Naive thymus-derived CD8-positive, alpha-beta T cell (primary cell): ENCODE measurements at regions not wholly inside any gene's neighbourhood (a gene's known extent, or its start where the extent isn't known, plus 50 kb on each side); places are given as distances from the start of the nearest gene placed in this dataset.
A peak's percentile ranks its signal among the peaks of the same experiment; 100 is the strongest.

Source experiments
- ATAC-seq, 2 donors: fragments of 150-1000 bp; cut with Tn5 transposase in 1 of 2; sonication (Bioruptor Pico), chemical (Tn5 transposase) in 1 of 2; 1 replicate in 1 of 2; 2 replicates in 1 of 2; pipeline ENCODE4 v1.10.0; 2021; ENCODE audit warnings: mild to moderate bottlenecking in 2 of 2, moderate library complexity in 2 of 2
- POLR2A ChIA-PET: fragments of 350-600 bp; sonication (Branson Sonifier 250); formaldehyde crosslinking; loops from one replicate; lab custom pipeline; 2021; ENCODE audit warnings: antibody characterized with exemption; lab: Charles Lee
- DNase-seq, 10 donors: peaks; one replicate each; pipeline versions ENCODE4 v3.0.0 to v3.0.0-alpha.2; 2020 to 2022
- H3K27ac Mint-ChIP-seq, 10 donors: one replicate each; pipeline ENCODE4 v1.8.0; 2020 to 2022; ENCODE audit warnings: mild to moderate bottlenecking in 10 of 10, mixed read lengths in 10 of 10, moderate library complexity in 4 of 10, inconsistent platforms in 1 of 10
- H3K27me3 Mint-ChIP-seq, 5 donors: one replicate each; pipeline ENCODE4 v1.8.0; 2021 to 2022; ENCODE audit warnings: mixed read lengths in 5 of 5
- H3K36me3 Mint-ChIP-seq, 3 donors: one replicate each; pipeline ENCODE4 v1.8.0; 2020 to 2022; ENCODE audit warnings: mixed read lengths in 3 of 3, mild to moderate bottlenecking in 2 of 3, inconsistent platforms in 1 of 3
- H3K4me1 Mint-ChIP-seq, 4 donors: one replicate each; pipeline ENCODE4 v1.8.0; 2021 to 2022; ENCODE audit warnings: mixed read lengths in 4 of 4
- H3K4me3 Mint-ChIP-seq, 10 donors: one replicate each; pipeline ENCODE4 v1.8.0; 2020 to 2022; ENCODE audit warnings: mild to moderate bottlenecking in 10 of 10, mixed read lengths in 10 of 10, moderate library complexity in 6 of 10, inconsistent platforms in 1 of 10
- H3K9me3 Mint-ChIP-seq, 9 donors: one replicate each; pipeline ENCODE4 v1.8.0; 2020 to 2022; ENCODE audit warnings: mixed read lengths in 9 of 9, mild to moderate bottlenecking in 3 of 9, inconsistent platforms in 1 of 9, moderate library complexity in 1 of 9

DNA sequence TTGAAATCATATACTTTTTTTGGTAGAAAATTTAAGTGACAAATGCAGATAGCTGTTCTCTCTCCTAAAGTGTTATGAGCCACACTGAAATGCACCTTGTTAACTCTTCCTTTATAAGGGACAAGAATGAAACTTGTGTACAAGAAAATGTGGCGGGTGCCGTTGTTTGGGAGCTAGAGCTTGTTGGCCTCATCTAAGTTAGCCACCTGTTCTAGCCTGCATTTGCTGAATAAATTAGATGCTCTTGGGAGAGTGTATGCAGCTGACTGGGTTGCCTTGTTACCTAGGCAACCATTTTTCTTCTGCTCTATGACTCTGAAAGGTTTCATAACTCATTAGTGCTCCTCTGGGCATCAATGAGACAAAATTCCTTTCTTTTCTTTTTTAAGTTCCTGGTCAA, 174.3 kb downstream of the TAF11L14 start:
- no peak overlapping the region for H3K4me3 Mint-ChIP-seq
- POLR2A ChIA-PET: no interaction called here
- no peak for ATAC-seq

DNA sequence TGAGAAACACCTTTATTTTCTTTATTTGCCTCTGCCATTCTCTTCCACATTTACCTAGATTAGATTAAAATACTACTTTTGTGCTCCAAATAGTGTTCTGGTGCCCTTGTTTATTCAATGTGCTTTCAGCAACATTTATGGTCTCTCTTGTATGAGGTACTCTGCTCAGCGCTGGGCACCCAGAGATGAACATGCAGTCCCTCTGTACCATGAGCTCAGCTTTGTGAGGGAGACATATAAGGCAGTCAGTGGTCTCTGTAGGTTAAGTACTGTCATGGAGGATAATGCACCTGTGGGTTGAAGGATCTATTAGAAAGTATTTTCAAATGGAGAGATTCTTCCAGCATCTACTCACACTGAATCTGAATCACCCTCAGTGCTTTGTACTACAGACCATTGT, 176.5 kb downstream of the TAF11L14 start:
- POLR2A ChIA-PET: no interaction called here
- ATAC-seq (no peak), DNase-seq (no peak)
- Mint-ChIP-seq H3K4me1 (no peaks in the 10 kb centered on the region), H3K27me3 (no peaks in the 10 kb centered on the region), H3K36me3 (no peaks in the 10 kb centered on the region), H3K27ac (no peak overlapping the region), H3K9me3 (peaks cover 0 to 11% (median 4%) of the 10 kb centered on the region in 9 donors), H3K4me3 (no peak overlapping the region)

More for the DNA sequence above, 174.3 kb downstream of the TAF11L14 start:
- H3K4me1 Mint-ChIP-seq: no peaks in the 10 kb centered on the region
- H3K9me3 Mint-ChIP-seq: peaks cover 0 to 11% (median 4%) of the 10 kb centered on the region in 9 donors
- H3K27me3 Mint-ChIP-seq: no peaks in the 10 kb centered on the region
- DNase-seq: no peak
- no peak overlapping the region for H3K27ac Mint-ChIP-seq
- H3K36me3 Mint-ChIP-seq: no peaks in the 10 kb centered on the region

- H3K9me3 Mint-ChIP-seq: peaks cover 0 to 11% (median 0%) of the 10 kb centered on the region in 9 donors
Measured at GRCh38 chr5:17813214-17813613, 179.0 kb downstream of the TAF11L14 start.

DNA sequence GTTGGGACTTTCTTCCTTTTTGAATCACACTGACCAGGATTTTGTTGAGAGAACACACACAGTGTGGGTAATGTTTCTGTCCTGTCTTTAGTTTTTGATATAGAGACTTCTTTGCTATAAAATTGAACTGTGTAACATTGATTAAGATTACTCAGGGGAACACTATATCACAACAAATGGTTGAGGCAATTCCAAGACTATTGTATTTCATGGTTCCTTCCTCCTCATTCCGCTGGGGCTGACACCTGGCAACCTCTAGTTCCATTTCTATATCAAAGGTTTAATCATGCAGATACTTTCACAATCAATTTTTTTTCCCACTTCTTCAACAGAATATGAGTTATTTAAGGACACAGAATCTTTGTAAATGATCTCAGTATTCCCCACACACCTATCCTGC, 182.2 kb downstream of the TAF11L14 start:
- no peak for DNase-seq
- no peaks in the 10 kb centered on the region for H3K36me3 Mint-ChIP-seq
- H3K9me3 Mint-ChIP-seq: peaks cover 0 to 20% (median 6%) of the 10 kb centered on the region in 9 donors
- no peaks in the 10 kb centered on the region for H3K4me1 Mint-ChIP-seq
- no peak overlapping the region for H3K4me3 Mint-ChIP-seq
- H3K27ac Mint-ChIP-seq: no peak overlapping the region
- H3K27me3 Mint-ChIP-seq: no peaks in the 10 kb centered on the region
- no peak for ATAC-seq
- POLR2A ChIA-PET: no interaction called here

More at GRCh38 chr5:17813214-17813613, 179.0 kb downstream of the TAF11L14 start:
- ATAC-seq: no peak
- POLR2A ChIA-PET: no interaction called here
- no peaks in the 10 kb centered on the region for H3K27me3 Mint-ChIP-seq
- no peak overlapping the region for H3K4me3 Mint-ChIP-seq
- H3K4me1 Mint-ChIP-seq: no peaks in the 10 kb centered on the region
- H3K27ac Mint-ChIP-seq: no peak overlapping the region
- no peaks in the 10 kb centered on the region for H3K36me3 Mint-ChIP-seq
- DNase-seq: no peak

DNA sequence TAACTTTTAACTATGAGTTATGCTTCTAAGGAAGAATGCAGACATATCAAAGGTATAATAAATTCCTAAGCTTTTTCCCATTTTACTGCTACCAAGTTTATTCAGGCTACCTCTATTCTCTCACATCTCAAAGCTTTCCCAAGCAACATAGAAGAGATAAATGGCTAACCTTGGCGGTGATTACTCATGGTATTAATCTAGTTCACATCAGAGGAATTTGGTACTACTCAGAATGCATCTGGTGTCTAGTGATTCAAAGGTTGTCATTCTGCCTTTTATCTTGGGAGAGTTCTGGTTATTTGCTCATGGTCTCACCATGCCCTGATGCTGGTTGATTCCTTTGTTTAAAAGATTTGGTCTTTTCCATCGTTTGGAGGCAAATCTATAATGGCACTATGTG, 182.7 kb downstream of the TAF11L14 start:
- no peaks in the 10 kb centered on the region for H3K36me3 Mint-ChIP-seq
- no peak overlapping the region for H3K27ac Mint-ChIP-seq
- H3K4me3 Mint-ChIP-seq: no peak overlapping the region
- no peak for ATAC-seq
- H3K27me3 Mint-ChIP-seq: no peaks in the 10 kb centered on the region
- H3K4me1 Mint-ChIP-seq: no peaks in the 10 kb centered on the region
- no peak for DNase-seq
- peaks cover 0 to 20% (median 6%) of the 10 kb centered on the region in 9 donors for H3K9me3 Mint-ChIP-seq
- POLR2A ChIA-PET: no interaction called here

GRCh38 chr5:17817990-17818389, 183.7 kb downstream of the TAF11L14 start:
- H3K36me3 Mint-ChIP-seq: no peaks in the 10 kb centered on the region
- H3K4me3 Mint-ChIP-seq: no peak overlapping the region
- no peak overlapping the region for H3K27ac Mint-ChIP-seq
- peaks cover 0 to 20% (median 5%) of the 10 kb centered on the region in 9 donors for H3K9me3 Mint-ChIP-seq
- POLR2A ChIA-PET: no interaction called here
- no peaks in the 10 kb centered on the region for H3K27me3 Mint-ChIP-seq
- ATAC-seq (no peak), DNase-seq (no peak)
- no peaks in the 10 kb centered on the region for H3K4me1 Mint-ChIP-seq

DNA sequence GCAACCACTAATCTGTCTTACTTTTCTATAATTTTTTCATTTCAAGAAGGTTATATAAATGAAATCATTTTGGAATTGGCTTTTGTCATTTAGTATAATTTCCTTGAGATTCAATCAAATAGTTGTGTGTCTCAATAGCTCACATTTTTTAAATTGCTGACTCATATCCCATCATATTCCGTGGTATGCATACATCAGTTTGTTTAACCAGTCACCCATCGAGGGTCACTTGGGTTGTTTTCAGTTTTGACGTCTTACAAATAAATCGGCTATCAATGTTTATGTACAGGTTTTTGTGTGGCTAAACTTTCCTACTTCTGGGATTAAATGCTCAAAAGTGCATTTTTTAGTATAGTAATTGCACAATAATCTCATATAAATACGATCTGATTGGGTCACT, 185.5 kb downstream of the TAF11L14 start:
- DNase-seq: no peak
- H3K27ac Mint-ChIP-seq: no peak overlapping the region
- H3K4me3 Mint-ChIP-seq: no peak overlapping the region
- POLR2A ChIA-PET: no interaction called here
- H3K4me1 Mint-ChIP-seq: no peaks in the 10 kb centered on the region
- H3K9me3 Mint-ChIP-seq: peaks cover 0 to 20% (median 9%) of the 10 kb centered on the region in 9 donors
- ATAC-seq: no peak
- H3K36me3 Mint-ChIP-seq: no peaks in the 10 kb centered on the region
- H3K27me3 Mint-ChIP-seq: no peaks in the 10 kb centered on the region

- Mint-ChIP-seq H3K27me3 (no peaks in the 10 kb centered on the region), H3K4me3 (no peak overlapping the region), H3K4me1 (no peaks in the 10 kb centered on the region), H3K27ac (no peak overlapping the region), H3K9me3 (peaks cover 5 to 22% (median 10%) of the 10 kb centered on the region in 9 donors), H3K36me3 (peaks cover 0 to 8% (median 0%) of the 10 kb centered on the region in 3 donors)
- ATAC-seq (no peak), DNase-seq (no peak)
- POLR2A ChIA-PET: no interaction called here
Measured at GRCh38 chr5:17828681-17829080, 194.4 kb downstream of the TAF11L14 start.

GRCh38 chr5:17829456-17829855, 195.2 kb downstream of the TAF11L14 start:
- H3K27ac Mint-ChIP-seq: no peak overlapping the region
- H3K36me3 Mint-ChIP-seq: peaks cover 0 to 8% (median 0%) of the 10 kb centered on the region in 3 donors
- no peaks in the 10 kb centered on the region for H3K4me1 Mint-ChIP-seq
- no peaks in the 10 kb centered on the region for H3K27me3 Mint-ChIP-seq
- POLR2A ChIA-PET: no interaction called here
- H3K4me3 Mint-ChIP-seq: no peak overlapping the region
- H3K9me3 Mint-ChIP-seq: peaks cover 3 to 18% (median 10%) of the 10 kb centered on the region in 9 donors
- ATAC-seq (no peak), DNase-seq (no peak)

DNA sequence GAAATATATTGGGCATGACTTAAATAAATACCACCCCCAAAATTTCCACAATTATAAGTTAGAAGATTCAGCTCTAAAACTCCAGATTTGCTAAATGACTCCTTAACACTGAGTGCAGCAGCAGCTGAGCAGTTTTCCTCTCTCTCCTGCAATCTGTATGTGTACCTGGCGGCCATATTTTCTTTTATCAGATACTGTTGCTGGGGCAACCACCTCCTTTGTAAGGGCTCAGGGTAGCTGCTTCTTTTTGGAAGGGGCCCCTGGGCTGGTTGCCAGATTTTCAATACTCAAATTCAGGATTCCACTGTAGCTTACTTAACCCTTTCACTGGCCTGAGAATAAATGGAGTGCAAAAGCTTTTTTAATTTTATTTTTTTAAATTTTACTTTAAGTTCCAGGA, 197.0 kb downstream of the TAF11L14 start:
- Mint-ChIP-seq H3K27ac (no peak overlapping the region), H3K9me3 (peaks cover 2 to 14% (median 10%) of the 10 kb centered on the region in 9 donors), H3K27me3 (no peaks in the 10 kb centered on the region), H3K36me3 (peaks cover 0 to 8% (median 0%) of the 10 kb centered on the region in 3 donors), H3K4me3 (no peak overlapping the region), H3K4me1 (no peaks in the 10 kb centered on the region)
- ATAC-seq: no peak
- POLR2A ChIA-PET: no interaction called here
- no peak for DNase-seq

DNA sequence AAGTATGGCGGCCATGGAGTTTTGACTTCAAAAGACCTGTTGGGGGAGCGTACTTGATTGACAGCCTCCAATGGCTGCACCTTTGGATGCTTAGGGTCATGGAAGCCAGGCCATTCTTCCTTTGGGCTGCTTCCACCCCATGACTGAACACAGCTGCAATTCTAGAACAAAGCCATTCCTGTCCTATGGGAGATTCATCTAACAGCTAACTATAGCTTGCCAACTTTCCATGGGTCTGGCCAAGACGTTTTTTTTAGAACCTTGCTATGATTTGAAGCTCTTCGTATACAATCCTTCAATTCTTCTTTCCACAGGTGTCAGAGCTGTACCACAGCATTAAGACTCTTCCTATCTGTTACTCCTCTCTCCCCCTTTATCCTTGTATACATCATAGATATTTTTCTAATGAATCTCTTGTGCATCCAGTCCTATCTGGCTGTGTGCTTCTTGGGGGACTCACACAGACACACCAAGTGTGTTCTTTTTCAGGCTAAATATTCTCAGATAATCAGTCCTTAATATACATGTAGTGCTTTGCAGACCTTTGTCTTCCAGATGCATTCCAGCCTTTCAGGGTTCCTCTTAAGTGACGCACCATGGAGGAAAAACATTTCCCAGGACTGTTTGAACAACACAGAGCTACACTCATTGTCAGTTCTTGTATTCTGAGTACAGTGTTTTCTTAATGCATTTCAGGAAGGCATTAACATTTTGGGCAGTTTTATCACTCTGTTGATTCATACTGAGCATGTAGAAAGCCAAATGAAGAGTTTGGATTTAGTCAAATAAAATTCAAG, 198.9 kb downstream of the TAF11L14 start:
- no peak for DNase-seq
- peaks cover 0 to 4% (median 0%) of the 10 kb centered on the region in 3 donors for H3K36me3 Mint-ChIP-seq
- H3K27me3 Mint-ChIP-seq: no peaks in the 10 kb centered on the region
- peaks cover under 1 to 18% (median 10%) of the 10 kb centered on the region in 9 donors for H3K9me3 Mint-ChIP-seq
- no peaks in the 10 kb centered on the region for H3K4me1 Mint-ChIP-seq
- H3K27ac Mint-ChIP-seq: no peak overlapping the region
- no peak for ATAC-seq
- POLR2A ChIA-PET: no interaction called here
- H3K4me3 Mint-ChIP-seq: no peak overlapping the region

GRCh38 chr5:17837757-17838156, 203.5 kb downstream of the TAF11L14 start:
- POLR2A ChIA-PET: no interaction called here
- Mint-ChIP-seq H3K36me3 (peaks cover 0 to 4% (median 0%) of the 10 kb centered on the region in 3 donors), H3K9me3 (peaks cover 7 to 32% (median 16%) of the 10 kb centered on the region in 9 donors), H3K4me3 (no peak overlapping the region), H3K4me1 (no peaks in the 10 kb centered on the region), H3K27me3 (no peaks in the 10 kb centered on the region), H3K27ac (no peak overlapping the region)
- no peak for DNase-seq
- no peak for ATAC-seq

GRCh38 chr5:17838469-17838868, 204.2 kb downstream of the TAF11L14 start:
- H3K4me1 Mint-ChIP-seq: no peaks in the 10 kb centered on the region
- H3K36me3 Mint-ChIP-seq: no peaks in the 10 kb centered on the region
- no peaks in the 10 kb centered on the region for H3K27me3 Mint-ChIP-seq
- no peak overlapping the region for H3K4me3 Mint-ChIP-seq
- no peak for DNase-seq
- ATAC-seq: no peak
- H3K27ac Mint-ChIP-seq: peak overlapping the region in 1 of 10 donors; percentile 14
- POLR2A ChIA-PET: no interaction called here
- H3K9me3 Mint-ChIP-seq: peaks cover 9 to 32% (median 14%) of the 10 kb centered on the region in 9 donors

DNA sequence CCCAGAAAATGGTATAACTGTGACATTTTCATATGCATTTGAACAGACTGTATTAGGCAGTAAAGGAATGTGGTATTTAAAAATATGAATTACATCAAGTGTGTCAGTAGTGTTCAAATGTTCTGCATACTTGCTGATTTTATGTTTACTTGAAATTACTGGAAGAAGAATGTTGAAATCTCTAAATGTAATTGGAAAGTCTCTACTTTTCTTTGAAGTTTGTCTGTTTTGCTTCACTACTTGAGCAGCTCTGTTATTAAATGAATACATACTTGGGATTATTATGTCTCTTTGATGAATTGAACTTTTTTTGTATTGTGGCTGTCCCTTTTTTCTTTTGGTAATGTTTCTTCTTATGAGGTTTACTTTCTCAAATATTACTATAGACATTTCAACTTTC, 205.6 kb downstream of the TAF11L14 start:
- no peaks in the 10 kb centered on the region for H3K4me1 Mint-ChIP-seq
- POLR2A ChIA-PET: no interaction called here
- DNase-seq (no peak), ATAC-seq (no peak)
- peaks cover 9 to 34% (median 20%) of the 10 kb centered on the region in 9 donors for H3K9me3 Mint-ChIP-seq
- H3K27me3 Mint-ChIP-seq: no peaks in the 10 kb centered on the region
- no peak overlapping the region for H3K27ac Mint-ChIP-seq
- no peaks in the 10 kb centered on the region for H3K36me3 Mint-ChIP-seq
- no peak overlapping the region for H3K4me3 Mint-ChIP-seq
